ENCODE measurements at regions not wholly inside any gene's neighbourhood (a gene's known extent, or its start where the extent isn't known, plus 50 kb on each side); places are given as distances from the start of the nearest gene placed in this dataset.

GRCh38 chr4:58957711-58958110 is 1847.5 kb upstream of the IGFBP7 start:
- Mint-ChIP-seq H3K4me3 (ENCODE audit: unreplicated experiment) (no peak overlapping the region), H3K27me3 (ENCODE audit: unreplicated experiment) (no peaks in the 10 kb centered on the region), H3K4me1 (ENCODE audit: low read depth, unreplicated experiment) (no peaks in the 10 kb centered on the region), H3K36me3 (ENCODE audit: unreplicated experiment) (no peaks in the 10 kb centered on the region), H3K9me3 (ENCODE audit: unreplicated experiment) (no peaks in the 10 kb centered on the region), H3K27ac (ENCODE audit: unreplicated experiment) (no peak overlapping the region)
- DNase-seq = no peak
- TF ChIP-seq CTCF (IDR thresholded peaks at IDR 0.05; ENCODE audit: partially characterized antibody, unreplicated experiment) = no peak

- no peak for DNase-seq
- TF ChIP-seq CTCF (IDR thresholded peaks at IDR 0.05; ENCODE audit: partially characterized antibody, unreplicated experiment) = no peak
- Mint-ChIP-seq H3K27me3 (ENCODE audit: unreplicated experiment) (no peaks in the 10 kb centered on the region), H3K4me1 (ENCODE audit: low read depth, unreplicated experiment) (no peaks in the 10 kb centered on the region), H3K36me3 (ENCODE audit: unreplicated experiment) (no peaks in the 10 kb centered on the region), H3K27ac (ENCODE audit: unreplicated experiment) (no peak overlapping the region), H3K9me3 (ENCODE audit: unreplicated experiment) (no peaks in the 10 kb centered on the region), H3K4me3 (ENCODE audit: unreplicated experiment) (no peak overlapping the region)
Observed at GRCh38 chr4:58961283-58961682, 1851.1 kb upstream of the IGFBP7 start.

GRCh38 chr4:58961925-58962324 is 1851.7 kb upstream of the IGFBP7 start:
- no peaks in the 10 kb centered on the region for H3K36me3 Mint-ChIP-seq (ENCODE audit: unreplicated experiment)
- DNase-seq = no peak
- no peak for TF ChIP-seq CTCF (IDR thresholded peaks at IDR 0.05; ENCODE audit: partially characterized antibody, unreplicated experiment)
- H3K9me3 Mint-ChIP-seq (ENCODE audit: unreplicated experiment) = no peaks in the 10 kb centered on the region
- no peak overlapping the region for H3K27ac Mint-ChIP-seq (ENCODE audit: unreplicated experiment)
- no peak overlapping the region for H3K4me3 Mint-ChIP-seq (ENCODE audit: unreplicated experiment)
- no peaks in the 10 kb centered on the region for H3K4me1 Mint-ChIP-seq (ENCODE audit: low read depth, unreplicated experiment)
- no peaks in the 10 kb centered on the region for H3K27me3 Mint-ChIP-seq (ENCODE audit: unreplicated experiment)

GRCh38 chr4:58962424-58962823 is 1852.2 kb upstream of the IGFBP7 start:
- Mint-ChIP-seq H3K27me3 (ENCODE audit: unreplicated experiment) (peaks cover 2% of the 10 kb centered on the region), H3K27ac (ENCODE audit: unreplicated experiment) (no peak overlapping the region), H3K4me3 (ENCODE audit: unreplicated experiment) (no peak overlapping the region), H3K9me3 (ENCODE audit: unreplicated experiment) (no peaks in the 10 kb centered on the region), H3K36me3 (ENCODE audit: unreplicated experiment) (no peaks in the 10 kb centered on the region), H3K4me1 (ENCODE audit: low read depth, unreplicated experiment) (no peaks in the 10 kb centered on the region)
- no peak for DNase-seq
- TF ChIP-seq CTCF (IDR thresholded peaks at IDR 0.05; ENCODE audit: partially characterized antibody, unreplicated experiment) = no peak

GRCh38 chr4:58981828-58982227 is 1871.6 kb upstream of the IGFBP7 start:
- H3K4me3 Mint-ChIP-seq (ENCODE audit: unreplicated experiment) = no peak overlapping the region
- no peaks in the 10 kb centered on the region for H3K4me1 Mint-ChIP-seq (ENCODE audit: low read depth, unreplicated experiment)
- no peak for TF ChIP-seq CTCF (IDR thresholded peaks at IDR 0.05; ENCODE audit: partially characterized antibody, unreplicated experiment)
- H3K27ac Mint-ChIP-seq (ENCODE audit: unreplicated experiment) = no peak overlapping the region
- H3K36me3 Mint-ChIP-seq (ENCODE audit: unreplicated experiment) = no peaks in the 10 kb centered on the region
- DNase-seq = no peak
- H3K27me3 Mint-ChIP-seq (ENCODE audit: unreplicated experiment) = no peaks in the 10 kb centered on the region
- H3K9me3 Mint-ChIP-seq (ENCODE audit: unreplicated experiment) = no peaks in the 10 kb centered on the region
